ENCODE measurements at regions not wholly inside any gene's neighbourhood (a gene's known extent, or its start where the extent isn't known, plus 50 kb on each side); places are given as distances from the start of the nearest gene placed in this dataset.

- Histone ChIP-seq H3K36me3 (no peaks in the 10 kb centered on the region), H3K4me3 (replicated peaks in 1 of 3) (no peak overlapping the region), H3K4me1 (no peaks in the 10 kb centered on the region), H3K27me3 (no peaks in the 10 kb centered on the region), H3K27ac (no peak overlapping the region), H3K9me3 (no peaks in the 10 kb centered on the region)
- DNase-seq = no peak
- intact Hi-C loops (cut with DNase I) = no loop called here
- no peak for TF ChIP-seq POLR2A (IDR thresholded peaks at IDR 0.05)
- TF ChIP-seq CTCF (IDR thresholded peaks at IDR 0.05) = no peak
- 83 to 97% methylated on average over 1 of the region's 1 CpG for WGBS, 2 donors
Measured at GRCh38 chr3:110615454-110615853, 456.2 kb upstream of the NECTIN3 start.

GRCh38 chr3:110618512-110619226 lies 452.9 kb upstream of the NECTIN3 start:
- no peaks in the 10 kb centered on the region for H3K36me3 ChIP-seq
- no peaks in the 10 kb centered on the region for H3K9me3 ChIP-seq
- 90 to 95% methylated on average over 2 of the region's 2 CpGs for WGBS, 2 donors
- H3K27me3 ChIP-seq = no peaks in the 10 kb centered on the region
- intact Hi-C loops (cut with DNase I) = no loop called here
- TF ChIP-seq CTCF (IDR thresholded peaks at IDR 0.05) (no peak), POLR2A (IDR thresholded peaks at IDR 0.05) (no peak)
- H3K4me1 ChIP-seq = no peaks in the 10 kb centered on the region
- H3K27ac ChIP-seq = no peak overlapping the region
- no peak overlapping the region for H3K4me3 ChIP-seq (replicated peaks in 1 of 3)
- DNase-seq = no peak

- TF ChIP-seq CTCF (IDR thresholded peaks at IDR 0.05) (no peak), POLR2A (IDR thresholded peaks at IDR 0.05) (no peak)
- peaks cover 0 to under 1% of the 10 kb centered on the region in 2 donors for H3K4me1 ChIP-seq
- 58 to 66% methylated on average over 4 of the region's 4 CpGs for WGBS, 2 donors
- no peak for DNase-seq
- intact Hi-C loops (cut with DNase I) = no loop called here
- no peak overlapping the region for H3K4me3 ChIP-seq (replicated peaks in 1 of 3)
- H3K9me3 ChIP-seq = no peaks in the 10 kb centered on the region
- H3K36me3 ChIP-seq = no peaks in the 10 kb centered on the region
- H3K27ac ChIP-seq = no peak overlapping the region
- no peaks in the 10 kb centered on the region for H3K27me3 ChIP-seq
Measured at GRCh38 chr3:110620118-110620517, 451.5 kb upstream of the NECTIN3 start.

- 24 to 49% methylated on average over 1 of the region's 1 CpG for WGBS, 2 donors
- Histone ChIP-seq H3K9me3 (no peaks in the 10 kb centered on the region), H3K4me1 (peaks cover 0 to 5% of the 10 kb centered on the region in 2 donors), H3K4me3 (replicated peaks in 1 of 3) (no peak overlapping the region), H3K36me3 (no peaks in the 10 kb centered on the region), H3K27me3 (no peaks in the 10 kb centered on the region), H3K27ac (no peak overlapping the region)
- DNase-seq = no peak
- intact Hi-C loops (cut with DNase I) = no loop called here
- TF ChIP-seq POLR2A (IDR thresholded peaks at IDR 0.05) (no peak), CTCF (IDR thresholded peaks at IDR 0.05) (no peak)
Measured at GRCh38 chr3:110623571-110623970, 448.0 kb upstream of the NECTIN3 start.

GRCh38 chr3:110624576-110624975 lies 447.0 kb upstream of the NECTIN3 start:
- TF ChIP-seq CTCF (IDR thresholded peaks at IDR 0.05) (no peak), POLR2A (IDR thresholded peaks at IDR 0.05) (no peak)
- no peaks in the 10 kb centered on the region for H3K36me3 ChIP-seq
- no peak overlapping the region for H3K4me3 ChIP-seq (replicated peaks in 1 of 3)
- H3K4me1 ChIP-seq = peaks cover 0 to 5% of the 10 kb centered on the region in 2 donors
- 49 to 52% methylated on average over 3 of the region's 3 CpGs for WGBS, 2 donors
- H3K9me3 ChIP-seq = no peaks in the 10 kb centered on the region
- no peak overlapping the region for H3K27ac ChIP-seq
- intact Hi-C loops (cut with DNase I) = no loop called here
- H3K27me3 ChIP-seq = no peaks in the 10 kb centered on the region
- no peak for DNase-seq
